A673 (cell line): ENCODE measurements at regions not wholly inside any gene's neighbourhood (a gene's known extent, or its start where the extent isn't known, plus 50 kb on each side); places are given as distances from the start of the nearest gene placed in this dataset.

ENCODE experiments used
- CTCF ChIP-seq: fragments of 300-800, 200-600 bp; sonication (generic); conservative IDR thresholded peaks from 2 replicates; pipeline ENCODE4 v1.5.1; 2017; ENCODE audit warnings: low read depth, mild to moderate bottlenecking, antibody characterized with exemption, low read length, moderate library complexity, mixed read lengths
- EZH2 ChIP-seq: fragments of 200-600 bp; sonication (generic); IDR thresholded peaks from 2 replicates; pipeline ENCODE4 v1.6.1; 2017; ENCODE audit warnings: borderline replicate concordance, low read depth, mild to moderate bottlenecking, mixed read lengths, antibody characterized with exemption, low read length; ENCODE audit not compliant: poor library complexity, severe bottlenecking

DNA sequence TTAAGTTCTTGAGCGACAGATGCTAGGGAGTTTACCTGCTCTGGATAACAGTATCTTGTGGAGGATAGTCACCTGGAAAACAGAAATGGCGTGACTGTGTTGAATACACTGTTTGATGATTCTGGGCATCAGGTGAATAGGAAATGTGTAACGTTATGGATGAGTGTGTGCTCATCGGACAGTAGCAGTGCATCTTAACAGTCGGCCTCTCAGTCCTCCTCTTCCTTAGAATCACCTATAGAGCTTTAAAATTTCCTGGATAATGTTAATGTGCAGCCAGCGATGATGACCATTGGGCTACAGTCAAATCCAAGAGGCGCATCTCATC is 217.7 kb downstream of the OR2B2 start:
- TF ChIP-seq CTCF = no peak
- TF ChIP-seq EZH2 = no peak
